Adrenal gland (tissue), 9 donors: ENCODE measurements at regions not wholly inside any gene's neighbourhood (a gene's known extent, or its start where the extent isn't known, plus 50 kb on each side); places are given as distances from the start of the nearest gene placed in this dataset.

Experiments used
- DNase-seq, 7 donors: peaks; one replicate each; pipeline ENCODE4 v3.0.0-alpha.2; 2019 to 2020
- H3K27ac ChIP-seq, 5 donors: fragments of 200-600 bp; sonication (generic) in 4 of 5; 1 replicate in 3 of 5; 2 replicates in 2 of 5; pipeline versions ENCODE4 v1.5.1 to v1.8.0; 2016 to 2020; ENCODE audit warnings: mild to moderate bottlenecking in 1 of 5
- H3K27me3 ChIP-seq: fragments of 200-600 bp; 2 replicates; pipeline ENCODE4 v1.8.0; 2021
- H3K36me3 ChIP-seq, 2 donors: fragments of 200-600 bp; replicated peaks in 1 of 2; 1 replicate in 1 of 2; 2 replicates in 1 of 2; pipeline versions ENCODE4 v1.5.1 to v1.8.0; 2018 to 2022
- H3K4me1 ChIP-seq, 2 donors: fragments of 200-600 bp; replicated peaks in 1 of 2; 1 replicate in 1 of 2; 2 replicates in 1 of 2; pipeline versions ENCODE4 v1.5.1 to v1.8.0; 2018 to 2021
- H3K4me3 ChIP-seq, 4 donors: fragments of 200-600 bp; sonication (generic) in 3 of 4; one replicate each; pipeline ENCODE4 v1.5.1; 2016 to 2018
- H3K9me3 ChIP-seq, 3 donors: fragments of 200-600 bp; sonication (generic) in 1 of 3; replicated peaks in 1 of 3; 1 replicate in 2 of 3; 2 replicates in 1 of 3; pipeline versions ENCODE4 v1.5.1 to v1.8.0; 2016 to 2021
- CTCF ChIP-seq, 6 experiments: fragments of 450-650 bp in 4 of 6; fragments of 200-600 bp in 2 of 6; sonication (generic) in 1 of 6; IDR thresholded peaks; 1 replicate in 5 of 6; 2 replicates in 1 of 6; pipeline versions ENCODE4 v1.5.1 to v1.8.0; 2016 to 2021; ENCODE audit warnings: antibody characterized with exemption in 6 of 6, mild to moderate bottlenecking in 2 of 6, moderate library complexity in 1 of 6
- POLR2A ChIP-seq, 2 donors: fragments of 450-650 bp; IDR thresholded peaks; one replicate each; pipeline ENCODE4 v1.6.1; 2017; ENCODE audit warnings: antibody characterized with exemption in 2 of 2, mild to moderate bottlenecking in 2 of 2, moderate library complexity in 1 of 2
- WGBS, 4 donors: extraction: QIAGEN DNeasy Blood & Tissue Kit in 2 of 4; methylation state at CpG; one replicate each; pipeline versions ENCODE4 v1.1.5 to v1.1.7; 2013 to 2017; 5-methylcytosine and 5-hydroxymethylcytosine counted together
- intact Hi-C, 2 donors: fragments of 100-400 bp; cut with DNase I; formaldehyde crosslinking; loops; one replicate each; pipeline versions ENCODE4 v1.14.1 to v1.15.0; 2022 to 2023
- donor health status: healthy with polysubstance abuse.
- donor health status: Bipolar disorder and iron deficiency.
- donor health status: DM: yes; HTN: yes; CAD: no.
- donor health status: DM: no; HTN: no; CAD: no.
- donor health status: DM: no; HTN: no; CAD: no.

GRCh38 chr6:119547024-119547423 lies 197.5 kb upstream of the MAN1A1 start:
- Histone ChIP-seq H3K36me3 (no peaks in the 10 kb centered on the region), H3K4me3 (no peak overlapping the region), H3K4me1 (no peaks in the 10 kb centered on the region), H3K9me3 (no peaks in the 10 kb centered on the region), H3K27ac (no peak overlapping the region), H3K27me3 (no peaks in the 10 kb centered on the region)
- no peak for DNase-seq
- no peak for TF ChIP-seq POLR2A (IDR thresholded peaks at IDR 0.05)
- no peak for TF ChIP-seq CTCF (IDR thresholded peaks at IDR 0.05)
- intact Hi-C loops = no loop called here
- WGBS, 4 donors = 76 to 85% (median 82%) methylated on average over 3 of the region's 3 CpGs

- Histone ChIP-seq H3K27me3 (no peaks in the 10 kb centered on the region), H3K9me3 (no peaks in the 10 kb centered on the region), H3K27ac (no peak overlapping the region), H3K4me3 (no peak overlapping the region), H3K4me1 (no peaks in the 10 kb centered on the region), H3K36me3 (no peaks in the 10 kb centered on the region)
- WGBS, 4 donors = 98 to 100% (median 99%) methylated on average over 1 of the region's 1 CpG
- intact Hi-C loops = no loop called here
- no peak for DNase-seq
- TF ChIP-seq POLR2A (IDR thresholded peaks at IDR 0.05) (no peak), CTCF (IDR thresholded peaks at IDR 0.05) (no peak)
Measured at GRCh38 chr6:119545245-119545644, 195.7 kb upstream of the MAN1A1 start.

GRCh38 chr6:119544325-119545175 lies 195.0 kb upstream of the MAN1A1 start:
- WGBS, 4 donors = 83 to 94% (median 87%) methylated on average over 4 of the region's 4 CpGs
- no peak overlapping the region for H3K27ac ChIP-seq
- no peaks in the 10 kb centered on the region for H3K9me3 ChIP-seq
- no peak overlapping the region for H3K4me3 ChIP-seq
- TF ChIP-seq POLR2A (IDR thresholded peaks at IDR 0.05) = no peak
- TF ChIP-seq CTCF (IDR thresholded peaks at IDR 0.05) = no peak
- H3K36me3 ChIP-seq = no peaks in the 10 kb centered on the region
- H3K27me3 ChIP-seq = no peaks in the 10 kb centered on the region
- no peak for DNase-seq
- H3K4me1 ChIP-seq = no peaks in the 10 kb centered on the region
- intact Hi-C loops = no loop called here

- Histone ChIP-seq H3K9me3 (no peaks in the 10 kb centered on the region), H3K4me3 (no peak overlapping the region), H3K27ac (no peak overlapping the region), H3K27me3 (no peaks in the 10 kb centered on the region), H3K36me3 (no peaks in the 10 kb centered on the region), H3K4me1 (no peaks in the 10 kb centered on the region)
- TF ChIP-seq POLR2A (IDR thresholded peaks at IDR 0.05) (no peak), CTCF (IDR thresholded peaks at IDR 0.05) (no peak)
- DNase-seq = no peak
- 84 to 97% (median 87%) methylated on average over 2 of the region's 2 CpGs for WGBS, 4 donors
- intact Hi-C loops = no loop called here
Measured at GRCh38 chr6:119543332-119543731, 193.8 kb upstream of the MAN1A1 start.
